ENCODE measurements at regions not wholly inside any gene's neighbourhood (a gene's known extent, or its start where the extent isn't known, plus 50 kb on each side); places are given as distances from the start of the nearest gene placed in this dataset.

GRCh38 chr22:47658182-47658581 lies 895.7 kb downstream of the TBC1D22A start:
- TF ChIP-seq CTCF (IDR thresholded peaks at IDR 0.05): no peak
- no peak for TF ChIP-seq ZFX (IDR thresholded peaks at IDR 0.05; ENCODE audit: borderline replicate concordance)
